K562 (cell line): ENCODE measurements at regions not wholly inside any gene's neighbourhood (a gene's known extent, or its start where the extent isn't known, plus 50 kb on each side); places are given as distances from the start of the nearest gene placed in this dataset.

Experiments used
- ATAC-seq: fragments of 200-7000 bp; cut with Tn5 transposase; 3 replicates; pipeline ENCODE4 v1.9.1; 2020; ENCODE audit warnings: moderate library complexity
- BruUV-seq: library from RNA; stranded (reverse); fragments of 400-500 nt; replicated peaks from 2 replicates; lab custom pipeline; 2021; lab: Mats Ljungman, UMichigan
- CTCF ChIA-PET: fragments of 300-600 bp; formaldehyde crosslinking; extraction: SDS; loops from one replicate; lab custom pipeline; 2021; ENCODE audit warnings: low intra/inter-chr PET ratio; lab: Yijun Ruan, JAX
- POLR2A ChIA-PET: fragments of 300-600, 350-650 bp; sonication (Branson Sonifier 250); formaldehyde crosslinking; extraction: SDS; loops from one replicate; lab custom pipeline; 2021; ENCODE audit warnings: antibody characterized with exemption, inconsistent platforms; lab: Yijun Ruan, JAX
- DNase-seq, 4 experiments: peaks; one replicate each; pipeline versions ENCODE4 v3.0.0 to v3.0.0-alpha.2; 2011 to 2018; ENCODE audit warnings: low spot score in 3 of 4, mixed read lengths in 3 of 4; ENCODE audit errors: extremely low read depth in 1 of 4
- FAIRE-seq: peaks from 2 replicates; lab custom pipeline; 2011; peaks lifted over from hg19 to GRCh38; lab: Jason Lieb, UNC
- H2AFZ ChIP-seq: 2 replicates; pipeline ENCODE4 v1.6.0; 2011; ENCODE audit warnings: low read depth, low read length, control low read depth, inconsistent platforms
- H3K27ac ChIP-seq: fragments of 200-600 bp; 3 replicates; pipeline ENCODE4 v1.8.0; 2011; ENCODE audit warnings: low read depth, mild to moderate bottlenecking, control low read depth, inconsistent platforms, low read length, moderate library complexity, mixed read lengths; ENCODE audit errors: extremely low read depth
- H3K27me3 ChIP-seq, 2 experiments: fragments of 300-600 bp in 1 of 2; 2 replicates in 1 of 2; 3 replicates in 1 of 2; pipeline versions ENCODE4 v1.6.0 to v1.8.0; 2011; ENCODE audit warnings: inconsistent platforms in 2 of 2, low read length in 2 of 2, mild to moderate bottlenecking in 1 of 2, mixed read lengths in 1 of 2, moderate library complexity in 1 of 2; ENCODE audit not compliant: control insufficient read depth in 2 of 2, insufficient read depth in 2 of 2
- H3K36me3 ChIP-seq: fragments of 300-600 bp; 3 replicates; pipeline ENCODE4 v1.8.0; 2011; ENCODE audit warnings: mild to moderate bottlenecking, low read length, inconsistent platforms; ENCODE audit not compliant: control insufficient read depth, insufficient read depth
- H3K4me1 ChIP-seq, 2 experiments: fragments of 200-600 bp in 1 of 2; replicated peaks in 1 of 2; 2 replicates in 1 of 2; 3 replicates in 1 of 2; pipeline versions ENCODE4 v1.5.1 to v1.8.0; 2011; ENCODE audit warnings: inconsistent platforms in 2 of 2, low read length in 2 of 2, mild to moderate bottlenecking in 1 of 2, mixed read lengths in 1 of 2, moderate library complexity in 1 of 2; ENCODE audit not compliant: control insufficient read depth in 2 of 2, insufficient read depth in 2 of 2
- H3K4me2 ChIP-seq: 2 replicates; pipeline ENCODE4 v1.6.1; 2011; ENCODE audit warnings: low read length, control low read depth, inconsistent platforms, mixed read lengths; ENCODE audit not compliant: insufficient read depth
- H3K4me3 ChIP-seq: fragments of 200-600 bp; sonication (generic), shearing (Covaris generic); 2 replicates; pipeline ENCODE4 v1.5.1; 2016; ENCODE audit warnings: control low read depth, inconsistent platforms
- H3K79me2 ChIP-seq: fragments of 200-600 bp; 3 replicates; pipeline ENCODE4 v1.8.0; 2011; ENCODE audit warnings: low read length, inconsistent platforms; ENCODE audit not compliant: control insufficient read depth, insufficient read depth
- H3K9ac ChIP-seq, 2 experiments: 2 replicates each; pipeline versions ENCODE4 v1.6.0 to v1.6.1; 2011; ENCODE audit warnings: low read depth in 2 of 2, low read length in 2 of 2, control low read depth in 1 of 2, inconsistent platforms in 1 of 2, mild to moderate bottlenecking in 1 of 2, mixed read lengths in 1 of 2; ENCODE audit not compliant: insufficient read depth in 1 of 2
- H3K9me1 ChIP-seq: one replicate; pipeline ENCODE4 v1.6.0; 2011; ENCODE audit warnings: inconsistent platforms, mild to moderate bottlenecking, low read length, moderate library complexity; ENCODE audit not compliant: control insufficient read depth, insufficient read depth
- H3K9me3 ChIP-seq: replicated peaks from 2 replicates; pipeline ENCODE4 v1.5.1; 2011; ENCODE audit warnings: low read depth, low read length, inconsistent platforms; ENCODE audit not compliant: control insufficient read depth, insufficient read depth
- H4K20me1 ChIP-seq: replicated peaks from 2 replicates; pipeline ENCODE4 v1.6.1; 2011; ENCODE audit warnings: low read length, inconsistent platforms, mixed read lengths; ENCODE audit not compliant: control insufficient read depth, insufficient read depth
- KLF10 ChIP-seq: fragments of 250-450 bp; sonication (Bioruptor Pico); IDR thresholded peaks from 2 replicates; pipeline ENCODE4 v1.6.1; 2021; ENCODE audit warnings: matching md5 sums
- OTX1 ChIP-seq: fragments of 450-650 bp; formaldehyde crosslinking; IDR thresholded peaks from 2 replicates; pipeline ENCODE4 v1.4.0; 2022; ENCODE audit warnings: mild to moderate bottlenecking
- POLR2AphosphoS5 ChIP-seq: IDR thresholded peaks from 2 replicates; pipeline ENCODE4 v1.6.1; 2011; ENCODE audit warnings: mild to moderate bottlenecking, low read depth, low read length, moderate library complexity; ENCODE audit not compliant: control insufficient read depth, insufficient read depth
- PTBP1 ChIP-seq: fragments of 200-400 bp; formaldehyde crosslinking; IDR thresholded peaks from 2 replicates; pipeline ENCODE4 v1.6.1; 2017; ENCODE audit warnings: low read depth, low read length
- RBM14 ChIP-seq: fragments of 200-400 bp; formaldehyde crosslinking; IDR thresholded peaks from 2 replicates; pipeline ENCODE4 v1.6.1; 2018; ENCODE audit warnings: low read depth, mild to moderate bottlenecking, low read length, moderate library complexity, borderline replicate concordance; ENCODE audit not compliant: insufficient read depth
- U2AF2 ChIP-seq: fragments of 200-400 bp; formaldehyde crosslinking; optimal IDR thresholded peaks from 2 replicates; pipeline ENCODE3; 2017; ENCODE audit warnings: low read depth, mild to moderate bottlenecking, low read length
- WGBS: fragments of 100-300 bp; shearing (Covaris generic); methylation state at CpG from one replicate; pipeline ENCODE4 v1.1.6; 2016; ENCODE audit warnings: low coverage, mixed read lengths; ENCODE audit not compliant: insufficient coverage; ENCODE audit errors: missing lambda C conversion rate; 5-methylcytosine and 5-hydroxymethylcytosine counted together
- in situ Hi-C: fragments of 300-500 bp; cut with MboI; formaldehyde crosslinking; loops from 4 replicates; pipeline ENCODE4 v1.15.0; 2018; ENCODE audit warnings: inconsistent platforms, mixed read lengths
- intact Hi-C: fragments of 100-400 bp; cut with micrococcal nuclease; formaldehyde crosslinking; loops from 2 replicates; pipeline ENCODE4 v1.14.2; 2022
- TF ChIP-seq, protein P1 (sequence below), 2 experiments: fragments of 450-650 bp; formaldehyde crosslinking in 1 of 2; IDR thresholded peaks; 2 replicates each; pipeline versions ENCODE4 v1.4.0 to v1.6.1; 2014 to 2020; ENCODE audit warnings: mild to moderate bottlenecking in 2 of 2, borderline replicate concordance in 1 of 2, low read depth in 1 of 2

DNA sequence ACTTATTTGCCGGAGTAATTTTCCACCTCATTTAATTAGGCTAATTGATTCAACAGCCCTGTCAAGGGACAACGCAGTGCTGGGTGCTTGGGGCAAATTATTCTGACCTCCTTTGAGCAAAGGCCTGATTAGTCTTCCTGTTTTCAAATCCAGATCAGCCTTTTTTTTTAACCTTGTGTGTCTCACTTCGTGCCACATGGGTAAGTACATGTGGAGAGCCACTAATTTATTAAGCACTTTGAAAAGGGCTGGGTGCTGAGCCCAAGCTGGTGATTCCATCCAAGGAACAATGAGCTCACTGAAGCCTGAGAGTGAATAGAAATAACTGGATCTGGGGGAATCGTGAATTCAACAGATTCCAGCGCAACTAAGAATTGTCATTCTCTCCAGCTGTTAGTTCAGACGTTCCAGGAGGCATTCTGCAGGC lies 229.3 kb downstream of the CLIC5 start:
- H3K9ac ChIP-seq, result no peak overlapping the region
- no peaks in the 10 kb centered on the region for H3K9me3 ChIP-seq
- FAIRE-seq, result no peak
- DNase-seq, result no peak
- H3K9me1 ChIP-seq, result no peaks in the 10 kb centered on the region
- no peak for ATAC-seq
- in situ Hi-C loops, result no loop called here
- TF ChIP-seq KLF10 (CRISPR knock-in tag), result no peak
- no peak for TF ChIP-seq U2AF2
- no peak for TF ChIP-seq OTX1 (CRISPR knock-in tag)
- TF ChIP-seq PTBP1, result no peak
- TF ChIP-seq, protein P1, sequence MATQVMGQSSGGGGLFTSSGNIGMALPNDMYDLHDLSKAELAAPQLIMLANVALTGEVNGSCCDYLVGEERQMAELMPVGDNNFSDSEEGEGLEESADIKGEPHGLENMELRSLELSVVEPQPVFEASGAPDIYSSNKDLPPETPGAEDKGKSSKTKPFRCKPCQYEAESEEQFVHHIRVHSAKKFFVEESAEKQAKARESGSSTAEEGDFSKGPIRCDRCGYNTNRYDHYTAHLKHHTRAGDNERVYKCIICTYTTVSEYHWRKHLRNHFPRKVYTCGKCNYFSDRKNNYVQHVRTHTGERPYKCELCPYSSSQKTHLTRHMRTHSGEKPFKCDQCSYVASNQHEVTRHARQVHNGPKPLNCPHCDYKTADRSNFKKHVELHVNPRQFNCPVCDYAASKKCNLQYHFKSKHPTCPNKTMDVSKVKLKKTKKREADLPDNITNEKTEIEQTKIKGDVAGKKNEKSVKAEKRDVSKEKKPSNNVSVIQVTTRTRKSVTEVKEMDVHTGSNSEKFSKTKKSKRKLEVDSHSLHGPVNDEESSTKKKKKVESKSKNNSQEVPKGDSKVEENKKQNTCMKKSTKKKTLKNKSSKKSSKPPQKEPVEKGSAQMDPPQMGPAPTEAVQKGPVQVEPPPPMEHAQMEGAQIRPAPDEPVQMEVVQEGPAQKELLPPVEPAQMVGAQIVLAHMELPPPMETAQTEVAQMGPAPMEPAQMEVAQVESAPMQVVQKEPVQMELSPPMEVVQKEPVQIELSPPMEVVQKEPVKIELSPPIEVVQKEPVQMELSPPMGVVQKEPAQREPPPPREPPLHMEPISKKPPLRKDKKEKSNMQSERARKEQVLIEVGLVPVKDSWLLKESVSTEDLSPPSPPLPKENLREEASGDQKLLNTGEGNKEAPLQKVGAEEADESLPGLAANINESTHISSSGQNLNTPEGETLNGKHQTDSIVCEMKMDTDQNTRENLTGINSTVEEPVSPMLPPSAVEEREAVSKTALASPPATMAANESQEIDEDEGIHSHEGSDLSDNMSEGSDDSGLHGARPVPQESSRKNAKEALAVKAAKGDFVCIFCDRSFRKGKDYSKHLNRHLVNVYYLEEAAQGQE (IDR thresholded peaks at IDR 0.05; ENCODE audit: borderline replicate concordance), result no peak
- TF ChIP-seq, protein P1 (CRISPR knock-in tag; IDR thresholded peaks at IDR 0.05; ENCODE audit: low read depth), result no peak
- no peak for TF ChIP-seq RBM14
- no peak for TF ChIP-seq POLR2AphosphoS5
- H3K36me3 ChIP-seq, result no peaks in the 10 kb centered on the region; the same call in 2 of the 3 replicates
- CTCF ChIA-PET, result no interaction called here
- no peak overlapping the region for H3K27ac ChIP-seq
- no peaks in the 10 kb centered on the region for H3K4me1 ChIP-seq
- POLR2A ChIA-PET, result no interaction called here
- H3K4me3 ChIP-seq, result no peak overlapping the region
- no peaks in the 10 kb centered on the region for H4K20me1 ChIP-seq
- WGBS, result 2% methylated on average over 6 of the region's 6 CpGs
- intact Hi-C loops, result no loop called here
- H3K27me3 ChIP-seq, result peaks cover 0 to 7% of the 10 kb centered on the region in 2 experiments; a peak in 3 of 5 replicates
- no peaks in the 10 kb centered on the region for H3K79me2 ChIP-seq
- H2AFZ ChIP-seq, result no peak overlapping the region
- H3K4me2 ChIP-seq, result no peak overlapping the region
- no TSS peak for BruUV-seq
